Hepatocyte (in vitro differentiated cells): ENCODE measurements at regions not wholly inside any gene's neighbourhood (a gene's known extent, or its start where the extent isn't known, plus 50 kb on each side); places are given as distances from the start of the nearest gene placed in this dataset.

Source experiments
- DNase-seq: peaks from one replicate; pipeline ENCODE4 v3.0.0-alpha.2; 2016; ENCODE audit warnings: low spot score
- H2AFZ ChIP-seq: fragments of 200-600 bp; sonication (generic); 2 replicates; pipeline ENCODE4 v1.6.0; 2016; ENCODE audit warnings: antibody characterized with exemption, mild to moderate bottlenecking
- H3K27ac ChIP-seq: fragments of 200-600 bp; sonication (generic); 2 replicates; pipeline ENCODE4 v1.5.1; 2016; ENCODE audit warnings: mild to moderate bottlenecking
- H3K27me3 ChIP-seq: fragments of 200-600 bp; sonication (generic); 2 replicates; pipeline ENCODE4 v1.6.1; 2016
- H3K36me3 ChIP-seq: fragments of 200-600 bp; sonication (generic); replicated peaks from 2 replicates; pipeline ENCODE4 v1.5.1; 2016; ENCODE audit warnings: low read depth; ENCODE audit not compliant: insufficient read depth
- H3K4me1 ChIP-seq: fragments of 200-600 bp; sonication (generic); 2 replicates; pipeline ENCODE4 v1.5.1; 2016; ENCODE audit warnings: mild to moderate bottlenecking, moderate library complexity; ENCODE audit not compliant: insufficient read depth
- H3K4me2 ChIP-seq: fragments of 200-600 bp; sonication (generic); 2 replicates; pipeline ENCODE4 v1.6.0; 2016
- H3K4me3 ChIP-seq: fragments of 200-600 bp; sonication (generic); 2 replicates; pipeline ENCODE4 v1.5.1; 2016; ENCODE audit warnings: mild to moderate bottlenecking
- H3K79me2 ChIP-seq: fragments of 200-600 bp; sonication (generic); 2 replicates; pipeline ENCODE4 v1.6.0; 2017; ENCODE audit warnings: mild to moderate bottlenecking
- H3K9me2 ChIP-seq: fragments of 200-600 bp; sonication (generic); replicated peaks from 2 replicates; pipeline ENCODE4 v1.6.0; 2017; ENCODE audit warnings: mild to moderate bottlenecking; ENCODE audit not compliant: insufficient read depth
- H3K9me3 ChIP-seq: fragments of 200-600 bp; sonication (generic); 2 replicates; pipeline ENCODE4 v1.5.1; 2016; ENCODE audit warnings: low read depth, mild to moderate bottlenecking
- H4K20me1 ChIP-seq: fragments of 200-600 bp; sonication (generic); 2 replicates; pipeline ENCODE4 v1.6.0; 2016; ENCODE audit warnings: mild to moderate bottlenecking; ENCODE audit not compliant: insufficient read depth, poor library complexity, severe bottlenecking
- CTCF ChIP-seq: fragments of 200-600 bp; sonication (generic); IDR thresholded peaks from 2 replicates; pipeline ENCODE4 v1.5.1; 2016; ENCODE audit warnings: antibody characterized with exemption, mild to moderate bottlenecking; ENCODE audit not compliant: poor library complexity
- EZH2 ChIP-seq: fragments of 200-600 bp; sonication (generic); IDR thresholded peaks from 2 replicates; pipeline ENCODE4 v1.6.1; 2016; ENCODE audit warnings: antibody characterized with exemption, mild to moderate bottlenecking, borderline replicate concordance
- EZH2phosphoT487 ChIP-seq: fragments of 200-600 bp; sonication (generic); IDR thresholded peaks from one replicate; pipeline ENCODE4 v1.6.1; 2018; ENCODE audit warnings: antibody characterized with exemption, mild to moderate bottlenecking, low read depth, moderate library complexity; ENCODE audit not compliant: unreplicated experiment, severe bottlenecking
- WGBS: methylation state at CpG from one replicate; pipeline ENCODE4 v1.1.6; 2016; ENCODE audit warnings: low lambda C conversion rate; ENCODE audit errors: missing lambda C conversion rate; 5-methylcytosine and 5-hydroxymethylcytosine counted together

GRCh38 chr6:145370559-145370958 is 364.8 kb downstream of the EPM2A start:
- DNase-seq: no peak
- Histone ChIP-seq H3K36me3 (no peaks in the 10 kb centered on the region), H3K9me3 (no peaks in the 10 kb centered on the region), H2AFZ (no peak overlapping the region), H3K79me2 (no peaks in the 10 kb centered on the region), H3K27me3 (no peaks in the 10 kb centered on the region), H3K4me1 (peaks cover 4% of the 10 kb centered on the region), H3K4me3 (no peak overlapping the region), H3K9me2 (no peaks in the 10 kb centered on the region), H3K27ac (no peak overlapping the region), H4K20me1 (no peaks in the 10 kb centered on the region), H3K4me2 (no peak overlapping the region)
- TF ChIP-seq EZH2phosphoT487: no peak
- TF ChIP-seq EZH2: no peak
- TF ChIP-seq CTCF: no peak

- H2AFZ ChIP-seq: no peak overlapping the region
Measured at GRCh38 chr6:145372671-145373151, 362.6 kb downstream of the EPM2A start.

GRCh38 chr6:145373826-145374225 is 361.5 kb downstream of the EPM2A start:
- TF ChIP-seq EZH2 (no peak), CTCF (no peak), EZH2phosphoT487 (no peak)
- WGBS: 64% methylated on average over 1 of the region's 1 CpG
- Histone ChIP-seq H2AFZ (no peak overlapping the region), H3K27ac (no peak overlapping the region), H4K20me1 (no peaks in the 10 kb centered on the region), H3K9me2 (no peaks in the 10 kb centered on the region), H3K36me3 (no peaks in the 10 kb centered on the region), H3K27me3 (no peaks in the 10 kb centered on the region), H3K4me3 (no peak overlapping the region), H3K9me3 (no peaks in the 10 kb centered on the region), H3K4me2 (no peak overlapping the region), H3K79me2 (no peaks in the 10 kb centered on the region), H3K4me1 (peaks cover 4% of the 10 kb centered on the region)
- no peak for DNase-seq

More at GRCh38 chr6:145372671-145373151, 362.6 kb downstream of the EPM2A start:
- Histone ChIP-seq H3K27ac (no peak overlapping the region), H3K79me2 (no peaks in the 10 kb centered on the region), H3K4me3 (no peak overlapping the region), H3K4me2 (no peak overlapping the region), H3K4me1 (peaks cover 4% of the 10 kb centered on the region), H3K27me3 (no peaks in the 10 kb centered on the region), H3K9me3 (no peaks in the 10 kb centered on the region), H3K36me3 (no peaks in the 10 kb centered on the region), H4K20me1 (no peaks in the 10 kb centered on the region), H3K9me2 (no peaks in the 10 kb centered on the region)
- no peak for DNase-seq
- WGBS: 61% methylated on average over 4 of the region's 4 CpGs
- TF ChIP-seq EZH2 (no peak), CTCF (no peak)

GRCh38 chr6:145374570-145374969 is 360.8 kb downstream of the EPM2A start:
- Histone ChIP-seq H3K9me3 (no peaks in the 10 kb centered on the region), H3K36me3 (no peaks in the 10 kb centered on the region), H2AFZ (no peak overlapping the region), H4K20me1 (no peaks in the 10 kb centered on the region), H3K4me3 (no peak overlapping the region), H3K9me2 (no peaks in the 10 kb centered on the region), H3K4me2 (no peak overlapping the region), H3K27ac (no peak overlapping the region), H3K79me2 (no peaks in the 10 kb centered on the region), H3K4me1 (peaks cover 4% of the 10 kb centered on the region), H3K27me3 (no peaks in the 10 kb centered on the region)
- WGBS: 84% methylated on average over 1 of the region's 1 CpG
- no peak for DNase-seq
- TF ChIP-seq EZH2phosphoT487 (no peak), EZH2 (no peak), CTCF (no peak)
